Brain microvascular endothelial cell (primary cell): ENCODE measurements at regions not wholly inside any gene's neighbourhood (a gene's known extent, or its start where the extent isn't known, plus 50 kb on each side); places are given as distances from the start of the nearest gene placed in this dataset.

Source experiments
- DNase-seq: peaks from one replicate; pipeline ENCODE4 v3.0.0-alpha.2; 2020
- H3K27ac ChIP-seq: fragments of 250-450 bp; sonication (Bioruptor Pico); 2 replicates; pipeline ENCODE4 v1.5.1; 2020; ENCODE audit warnings: mild to moderate bottlenecking, moderate library complexity
- H3K27me3 ChIP-seq: fragments of 250-450 bp; sonication (Bioruptor Pico); replicated peaks from 2 replicates; pipeline ENCODE4 v1.5.1; 2020; ENCODE audit warnings: mild to moderate bottlenecking
- H3K36me3 ChIP-seq: fragments of 250-450 bp; sonication (Bioruptor Pico); replicated peaks from 2 replicates; pipeline ENCODE4 v1.5.1; 2020; ENCODE audit warnings: mild to moderate bottlenecking
- H3K4me3 ChIP-seq: 2 replicates; pipeline ENCODE4 v1.5.1; 2011; ENCODE audit warnings: low read depth, mild to moderate bottlenecking, control low read depth, low read length, moderate library complexity
- in situ Hi-C: cut with HindIII; loops from 2 replicates; pipeline ENCODE4 v1.10.0; 2017; ENCODE audit warnings: low sequenced_read_pairs, low pct_ligation_motif_present
- TF ChIP-seq, protein P1 (sequence below): IDR thresholded peaks from 2 replicates; pipeline ENCODE4 v1.5.1; 2011; ENCODE audit warnings: low read depth, mild to moderate bottlenecking, moderate library complexity, low read length, control low read depth, inconsistent platforms; ENCODE audit errors: missing control alignments

DNA sequence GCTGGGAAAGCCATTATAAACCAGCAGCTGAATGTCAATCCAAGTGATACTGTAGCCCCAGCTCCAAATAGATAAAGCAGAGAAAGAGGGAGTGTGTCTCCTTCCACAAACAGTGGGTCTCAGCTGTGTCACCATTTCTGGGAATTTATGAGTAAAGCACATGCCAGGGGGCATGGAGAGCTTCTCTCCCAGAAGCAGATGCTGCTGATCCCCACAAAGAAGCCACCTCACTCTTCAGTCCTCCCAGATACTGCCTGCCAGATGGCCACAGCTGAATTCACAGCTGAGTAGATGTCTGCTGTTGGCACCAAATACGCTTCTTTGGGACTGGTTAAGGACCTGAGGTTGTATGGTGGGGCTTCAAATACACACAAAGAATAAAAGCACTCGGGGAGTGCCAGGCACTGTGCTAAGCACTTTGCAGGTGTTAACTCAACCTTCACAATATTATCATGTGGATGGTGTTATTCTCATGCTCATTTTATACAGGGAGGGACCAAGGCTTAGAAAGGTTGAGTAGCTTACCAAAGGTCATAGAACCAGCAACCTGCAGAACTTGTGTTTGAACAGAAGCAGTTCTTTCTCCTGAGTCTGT lies 298.3 kb downstream of the CDH11 start:
- Histone ChIP-seq H3K27me3 (no peaks in the 10 kb centered on the region), H3K27ac (no peak overlapping the region), H3K36me3 (no peaks in the 10 kb centered on the region), H3K4me3 (no peak overlapping the region)
- TF ChIP-seq, protein P1, sequence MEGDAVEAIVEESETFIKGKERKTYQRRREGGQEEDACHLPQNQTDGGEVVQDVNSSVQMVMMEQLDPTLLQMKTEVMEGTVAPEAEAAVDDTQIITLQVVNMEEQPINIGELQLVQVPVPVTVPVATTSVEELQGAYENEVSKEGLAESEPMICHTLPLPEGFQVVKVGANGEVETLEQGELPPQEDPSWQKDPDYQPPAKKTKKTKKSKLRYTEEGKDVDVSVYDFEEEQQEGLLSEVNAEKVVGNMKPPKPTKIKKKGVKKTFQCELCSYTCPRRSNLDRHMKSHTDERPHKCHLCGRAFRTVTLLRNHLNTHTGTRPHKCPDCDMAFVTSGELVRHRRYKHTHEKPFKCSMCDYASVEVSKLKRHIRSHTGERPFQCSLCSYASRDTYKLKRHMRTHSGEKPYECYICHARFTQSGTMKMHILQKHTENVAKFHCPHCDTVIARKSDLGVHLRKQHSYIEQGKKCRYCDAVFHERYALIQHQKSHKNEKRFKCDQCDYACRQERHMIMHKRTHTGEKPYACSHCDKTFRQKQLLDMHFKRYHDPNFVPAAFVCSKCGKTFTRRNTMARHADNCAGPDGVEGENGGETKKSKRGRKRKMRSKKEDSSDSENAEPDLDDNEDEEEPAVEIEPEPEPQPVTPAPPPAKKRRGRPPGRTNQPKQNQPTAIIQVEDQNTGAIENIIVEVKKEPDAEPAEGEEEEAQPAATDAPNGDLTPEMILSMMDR, result no peak
- in situ Hi-C loops, result no loop called here
- DNase-seq, result no peak

DNA sequence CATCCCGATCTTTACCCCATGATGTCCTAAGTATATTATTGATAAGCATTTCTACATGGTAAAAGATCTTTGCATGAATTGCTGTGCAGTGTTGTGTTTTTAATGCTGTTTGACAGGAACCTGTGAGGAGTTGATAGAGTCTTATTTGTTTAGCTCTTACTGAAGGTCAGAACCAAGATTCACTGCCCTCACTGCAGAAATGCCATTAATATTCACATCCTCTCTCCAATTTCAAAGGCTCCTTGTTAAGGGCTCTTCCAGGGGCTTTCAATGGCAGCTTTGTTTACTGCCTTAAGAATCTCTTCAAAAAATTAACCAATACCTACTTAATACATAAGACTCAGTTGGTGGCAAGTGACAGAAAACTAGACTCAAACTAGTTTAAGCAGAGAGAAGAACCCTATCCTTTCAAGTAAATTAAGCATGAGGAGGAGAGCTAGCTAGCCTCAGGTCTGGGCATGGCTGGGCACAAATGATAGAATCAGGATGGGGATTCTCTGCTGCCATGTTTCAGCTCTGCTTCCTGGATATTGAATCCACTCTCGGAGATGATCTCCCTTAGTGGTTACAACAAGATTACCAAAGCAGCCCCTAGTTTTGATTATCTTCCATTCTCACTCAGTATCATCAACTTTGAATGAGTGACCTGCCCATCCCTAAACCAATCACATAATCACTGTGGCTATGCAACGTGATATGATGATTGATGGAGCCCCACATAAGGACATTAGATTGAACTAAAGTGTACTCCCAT lies 311.8 kb downstream of the CDH11 start:
- Histone ChIP-seq H3K27me3 (no peaks in the 10 kb centered on the region), H3K36me3 (no peaks in the 10 kb centered on the region), H3K4me3 (no peak overlapping the region), H3K27ac (no peak overlapping the region)
- in situ Hi-C loops, result no loop called here
- TF ChIP-seq, protein P1, result no peak
- no peak for DNase-seq

DNA sequence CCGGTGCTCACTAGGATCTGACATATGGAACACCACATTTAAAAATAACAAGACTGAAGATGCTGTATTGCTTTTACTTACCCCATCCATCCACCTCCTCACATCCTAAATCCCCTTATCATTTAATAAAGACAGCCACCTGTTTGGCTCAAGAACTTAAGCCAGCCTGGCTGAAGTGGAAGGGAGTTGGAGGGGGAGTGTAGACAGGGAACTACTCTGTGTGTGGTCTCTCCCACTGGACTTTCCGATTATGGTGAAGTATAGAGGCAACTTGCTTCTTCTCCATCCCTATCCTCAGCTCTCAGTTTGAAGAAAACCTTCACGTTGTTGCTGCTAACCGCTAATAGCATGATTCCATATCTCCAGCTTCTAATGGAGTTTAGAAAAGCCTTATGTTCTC lies 313.4 kb downstream of the CDH11 start:
- Histone ChIP-seq H3K27me3 (no peaks in the 10 kb centered on the region), H3K4me3 (no peak overlapping the region), H3K27ac (no peak overlapping the region), H3K36me3 (no peaks in the 10 kb centered on the region)
- in situ Hi-C loops, result no loop called here
- DNase-seq, result no peak
- TF ChIP-seq, protein P1, result no peak

DNA sequence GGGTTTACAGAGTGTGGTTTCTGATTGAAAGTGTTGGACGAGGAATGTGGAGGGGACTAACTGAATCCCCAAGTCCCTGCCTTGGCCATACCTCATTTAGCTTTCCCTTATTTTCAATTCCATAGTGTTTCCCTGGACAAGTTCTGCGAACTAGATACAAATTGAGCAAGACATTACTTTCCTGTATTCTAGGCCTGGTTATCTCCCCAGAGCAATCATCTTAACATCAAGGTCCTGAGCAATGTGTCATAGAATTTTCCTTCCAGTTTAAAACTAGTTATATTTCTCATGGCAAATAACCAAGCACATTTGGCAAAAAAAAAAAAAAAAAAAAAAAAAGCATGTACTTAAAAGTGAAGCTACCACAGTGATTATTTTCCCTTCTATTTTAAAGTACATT lies 330.1 kb downstream of the CDH11 start:
- in situ Hi-C loops, result no loop called here
- Histone ChIP-seq H3K27ac (no peak overlapping the region), H3K4me3 (no peak overlapping the region)

DNA sequence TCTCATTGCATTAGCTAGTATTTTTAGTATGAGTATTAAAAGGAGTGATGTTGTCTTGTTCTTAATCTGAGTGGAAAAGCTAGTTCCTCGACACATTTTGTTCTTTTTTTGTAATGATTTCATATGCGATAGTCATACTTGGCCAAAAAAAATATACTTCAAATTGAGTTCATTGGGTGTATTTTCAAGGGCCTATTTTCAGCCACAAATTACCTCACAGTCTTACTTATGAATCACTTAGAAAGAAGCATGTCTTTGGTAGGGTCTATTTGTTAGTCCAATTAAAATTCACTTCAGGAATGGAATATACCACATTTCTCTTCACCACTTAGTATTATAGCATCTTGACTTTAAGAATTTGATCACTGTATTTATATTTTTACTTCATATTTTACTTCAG lies 337.2 kb downstream of the CDH11 start:
- Histone ChIP-seq H3K27ac (no peak overlapping the region), H3K27me3 (no peaks in the 10 kb centered on the region), H3K4me3 (no peak overlapping the region), H3K36me3 (no peaks in the 10 kb centered on the region)
- no peak for DNase-seq
- in situ Hi-C loops, result no loop called here
- TF ChIP-seq, protein P1, result no peak

More for the DNA sequence above, 330.1 kb downstream of the CDH11 start:
- Histone ChIP-seq H3K36me3 (no peaks in the 10 kb centered on the region), H3K27me3 (no peaks in the 10 kb centered on the region)
- no peak for DNase-seq
- TF ChIP-seq, protein P1, result no peak
